ENCODE measurements at regions not wholly inside any gene's neighbourhood (a gene's known extent, or its start where the extent isn't known, plus 50 kb on each side); places are given as distances from the start of the nearest gene placed in this dataset.

GRCh38 chr22:48704335-48704734 lies 1123.3 kb downstream of the BRD1 start:
- DNase-seq (ENCODE audit: low spot score) = no peak
- H3K4me1 Mint-ChIP-seq = peaks cover 7% of the 10 kb centered on the region
- TF ChIP-seq POLR2AphosphoS5 (IDR thresholded peaks at IDR 0.05; ENCODE audit: low read depth) (no peak), NANOG (IDR thresholded peaks at IDR 0.05; ENCODE audit: borderline replicate concordance) (no peak), EZH2phosphoT487 (IDR thresholded peaks at IDR 0.05; ENCODE audit: unreplicated experiment) (no peak), ZNF114 (CRISPR knock-in tag; IDR thresholded peaks at IDR 0.05) (no peak), STAT1 (IDR thresholded peaks at IDR 0.05; ENCODE audit: unreplicated experiment) (no peak), CREB1 (CRISPR knock-in tag; IDR thresholded peaks at IDR 0.05; ENCODE audit: low read depth) (no peak), JUNB (IDR thresholded peaks at IDR 0.05; ENCODE audit: unreplicated experiment) (no peak), ZNF462 (CRISPR knock-in tag; IDR thresholded peaks at IDR 0.05) (no peak), CTCF (conservative IDR thresholded peaks at IDR 0.05; ENCODE audit: low read depth in 2 of 2) (no peak), REST (IDR thresholded peaks at IDR 0.05; ENCODE audit: unreplicated experiment) (no peak), ETS1 (IDR thresholded peaks at IDR 0.05) (no peak), EZH2 (IDR thresholded peaks at IDR 0.05; ENCODE audit: low read depth, unreplicated experiment) (no peak), ZNF331 (CRISPR knock-in tag; IDR thresholded peaks at IDR 0.05; ENCODE audit: low read depth) (no peak)

More at GRCh38 chr22:48704335-48704734, 1123.3 kb downstream of the BRD1 start:
- no peaks in the 10 kb centered on the region for H3K36me3 Mint-ChIP-seq (ENCODE audit: low read depth)
- Histone ChIP-seq H4K20me1 (replicated peaks; ENCODE audit: insufficient read depth) (no peaks in the 10 kb centered on the region), H3K79me2 (replicated peaks; ENCODE audit: insufficient read depth) (no peaks in the 10 kb centered on the region), H3F3A (replicated peaks; ENCODE audit: low read depth) (no peaks in the 10 kb centered on the region), H2AFZ (no peak overlapping the region), H3K4me1 (ENCODE audit: insufficient read depth) (no peaks in the 10 kb centered on the region), H3K27me3 (ENCODE audit: insufficient read depth) (no peaks in the 10 kb centered on the region), H3K9me2 (ENCODE audit: insufficient read depth) (no peaks in the 10 kb centered on the region), H3K27ac (ENCODE audit: low read depth) (no peak overlapping the region), H3K4me3 (no peak overlapping the region), H3K36me3 (ENCODE audit: insufficient read depth) (no peaks in the 10 kb centered on the region), H3K4me2 (no peak overlapping the region)
- no peak for ATAC-seq
- H3K27ac Mint-ChIP-seq = no peak overlapping the region
- H3K4me3 Mint-ChIP-seq = no peak overlapping the region
- no peaks in the 10 kb centered on the region for H3K9me3 Mint-ChIP-seq
- H3K27me3 Mint-ChIP-seq (ENCODE audit: insufficient read depth, low read depth, poor library complexity) = peaks cover 4% of the 10 kb centered on the region

All from GM23338 (cell line).